ENCODE measurements at regions not wholly inside any gene's neighbourhood (a gene's known extent, or its start where the extent isn't known, plus 50 kb on each side); places are given as distances from the start of the nearest gene placed in this dataset.

DNA sequence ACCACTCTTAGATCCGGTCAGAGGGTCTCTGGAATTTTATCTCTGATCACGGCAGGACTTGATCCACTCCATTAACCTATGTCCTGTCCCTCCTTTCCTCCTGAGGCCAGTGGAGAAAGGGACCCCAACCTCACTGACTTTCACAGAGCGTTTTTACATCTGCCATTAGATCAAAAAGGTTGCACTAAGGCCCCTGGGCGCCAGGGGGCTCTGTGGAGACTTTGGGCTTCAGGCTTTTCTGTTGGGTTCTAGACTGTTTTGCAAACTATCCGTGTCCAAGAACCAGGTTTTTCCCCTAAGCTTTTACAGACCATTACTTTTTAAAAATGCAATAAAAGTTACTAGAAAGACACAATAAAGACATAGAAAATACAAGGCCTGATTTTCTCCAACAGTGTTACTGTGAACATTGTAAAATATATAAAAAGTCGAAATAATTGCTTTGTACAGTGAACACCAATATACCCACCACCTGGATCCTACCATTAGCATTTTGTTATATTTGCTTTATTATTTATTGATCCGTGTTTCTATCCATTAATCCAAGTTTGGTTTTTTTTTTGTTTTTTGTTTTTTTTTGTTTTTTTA is 159.7 kb downstream of the POLR2M start:
- TF ChIP-seq, protein P1, sequence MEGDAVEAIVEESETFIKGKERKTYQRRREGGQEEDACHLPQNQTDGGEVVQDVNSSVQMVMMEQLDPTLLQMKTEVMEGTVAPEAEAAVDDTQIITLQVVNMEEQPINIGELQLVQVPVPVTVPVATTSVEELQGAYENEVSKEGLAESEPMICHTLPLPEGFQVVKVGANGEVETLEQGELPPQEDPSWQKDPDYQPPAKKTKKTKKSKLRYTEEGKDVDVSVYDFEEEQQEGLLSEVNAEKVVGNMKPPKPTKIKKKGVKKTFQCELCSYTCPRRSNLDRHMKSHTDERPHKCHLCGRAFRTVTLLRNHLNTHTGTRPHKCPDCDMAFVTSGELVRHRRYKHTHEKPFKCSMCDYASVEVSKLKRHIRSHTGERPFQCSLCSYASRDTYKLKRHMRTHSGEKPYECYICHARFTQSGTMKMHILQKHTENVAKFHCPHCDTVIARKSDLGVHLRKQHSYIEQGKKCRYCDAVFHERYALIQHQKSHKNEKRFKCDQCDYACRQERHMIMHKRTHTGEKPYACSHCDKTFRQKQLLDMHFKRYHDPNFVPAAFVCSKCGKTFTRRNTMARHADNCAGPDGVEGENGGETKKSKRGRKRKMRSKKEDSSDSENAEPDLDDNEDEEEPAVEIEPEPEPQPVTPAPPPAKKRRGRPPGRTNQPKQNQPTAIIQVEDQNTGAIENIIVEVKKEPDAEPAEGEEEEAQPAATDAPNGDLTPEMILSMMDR (IDR thresholded peaks at IDR 0.05; ENCODE audit: low read length): peak; percentile 87
- TF ChIP-seq EZH2phosphoT487 (IDR thresholded peaks at IDR 0.05; ENCODE audit: low read length) (no peak), EZH2 (optimal IDR thresholded peaks at IDR 0.05; ENCODE audit: low read depth, low read length) (no peak)
